Bronchial epithelial cell (primary cell): ENCODE measurements at regions not wholly inside any gene's neighbourhood (a gene's known extent, or its start where the extent isn't known, plus 50 kb on each side); places are given as distances from the start of the nearest gene placed in this dataset.
"Not testable (repeated sequence)": the region's sequence is repeated elsewhere in the genome, so short reads cannot be mapped to it uniquely, and the experiment has no call there.

ENCODE experiments used
- DNase-seq: peaks from one replicate; pipeline ENCODE4 v3.0.0-alpha.2; 2010; ENCODE audit warnings: low read depth
- FAIRE-seq: peaks from 2 replicates; lab custom pipeline; 2011; peaks lifted over from hg19 to GRCh38; lab: Jason Lieb, UNC
- H3K27me3 ChIP-seq: 2 replicates; pipeline ENCODE4 v1.5.1; 2011; ENCODE audit warnings: low read length; ENCODE audit not compliant: control insufficient read depth, insufficient read depth
- H3K36me3 ChIP-seq: 2 replicates; pipeline ENCODE4 v1.5.1; 2011; ENCODE audit warnings: low read length; ENCODE audit not compliant: control insufficient read depth, insufficient read depth
- H3K4me3 ChIP-seq: 2 replicates; pipeline ENCODE4 v1.5.1; 2011; ENCODE audit warnings: mild to moderate bottlenecking, low read depth, low read length, control low read depth
- CTCF ChIP-seq: IDR thresholded peaks from 2 replicates; pipeline ENCODE4 v1.5.1; 2011; ENCODE audit warnings: mild to moderate bottlenecking, moderate library complexity, low read length, control low read depth, inconsistent platforms; ENCODE audit not compliant: insufficient read depth, severe bottlenecking

GRCh38 chr12:90543841-90544240 is 411.1 kb downstream of the CCER1 start:
- TF ChIP-seq CTCF = no peak
- H3K4me3 ChIP-seq = no peak overlapping the region
- FAIRE-seq (no peak), DNase-seq (peak; percentile 15)
- no peaks in the 10 kb centered on the region for H3K27me3 ChIP-seq
- H3K36me3 ChIP-seq = no peaks in the 10 kb centered on the region

- no peak for TF ChIP-seq CTCF
- Histone ChIP-seq H3K36me3 (no peaks in the 10 kb centered on the region), H3K4me3 (no peak overlapping the region), H3K27me3 (no peaks in the 10 kb centered on the region)
- FAIRE-seq = no peak
- peak; percentile 7 for DNase-seq
These were observed 411.6 kb downstream of the CCER1 start for GRCh38 chr12:90543374-90543773.

DNA sequence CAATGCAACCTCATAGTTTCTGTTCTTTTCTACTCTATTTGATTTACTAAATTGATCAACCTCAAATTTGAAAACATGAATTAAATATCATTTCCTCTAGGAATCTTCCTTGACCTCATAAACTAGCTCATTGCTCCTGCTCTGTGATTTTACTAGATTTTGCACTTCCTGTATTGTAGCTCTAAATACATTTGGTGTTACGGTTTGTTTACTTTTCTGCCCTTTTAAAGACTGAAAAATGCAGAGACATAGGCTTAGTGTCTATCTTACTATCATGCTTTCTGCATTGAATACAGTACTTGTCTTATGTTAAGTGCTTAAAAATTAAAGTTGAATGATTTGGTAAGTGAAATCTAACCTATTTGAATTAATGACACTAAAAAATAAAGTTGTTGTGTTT is 412.1 kb downstream of the CCER1 start:
- H3K27me3 ChIP-seq, H3K4me3 ChIP-seq, H3K36me3 ChIP-seq, DNase-seq: not testable (repeated sequence)
- FAIRE-seq = peak; percentile 66

DNA sequence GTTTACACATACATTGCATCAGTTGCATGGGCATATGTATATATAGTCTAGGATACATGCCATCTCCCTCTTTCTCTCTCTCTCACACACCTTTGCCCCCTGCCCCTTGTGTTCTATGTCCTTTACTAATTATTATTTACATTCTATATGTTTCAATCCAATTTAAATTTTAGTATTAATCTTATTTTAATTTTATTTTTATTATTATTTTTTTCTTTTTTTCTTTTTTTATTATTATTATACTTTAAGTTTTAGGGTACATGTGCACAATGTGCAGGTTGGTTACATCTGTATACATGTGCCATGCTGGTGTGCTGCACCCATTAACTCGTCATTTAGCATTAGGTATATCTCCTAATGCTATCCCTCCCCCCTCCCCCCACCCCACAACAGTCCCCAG is 421.1 kb downstream of the CCER1 start:
- DNase-seq, H3K36me3 ChIP-seq, H3K4me3 ChIP-seq, FAIRE-seq, H3K27me3 ChIP-seq: not testable (repeated sequence)

DNA sequence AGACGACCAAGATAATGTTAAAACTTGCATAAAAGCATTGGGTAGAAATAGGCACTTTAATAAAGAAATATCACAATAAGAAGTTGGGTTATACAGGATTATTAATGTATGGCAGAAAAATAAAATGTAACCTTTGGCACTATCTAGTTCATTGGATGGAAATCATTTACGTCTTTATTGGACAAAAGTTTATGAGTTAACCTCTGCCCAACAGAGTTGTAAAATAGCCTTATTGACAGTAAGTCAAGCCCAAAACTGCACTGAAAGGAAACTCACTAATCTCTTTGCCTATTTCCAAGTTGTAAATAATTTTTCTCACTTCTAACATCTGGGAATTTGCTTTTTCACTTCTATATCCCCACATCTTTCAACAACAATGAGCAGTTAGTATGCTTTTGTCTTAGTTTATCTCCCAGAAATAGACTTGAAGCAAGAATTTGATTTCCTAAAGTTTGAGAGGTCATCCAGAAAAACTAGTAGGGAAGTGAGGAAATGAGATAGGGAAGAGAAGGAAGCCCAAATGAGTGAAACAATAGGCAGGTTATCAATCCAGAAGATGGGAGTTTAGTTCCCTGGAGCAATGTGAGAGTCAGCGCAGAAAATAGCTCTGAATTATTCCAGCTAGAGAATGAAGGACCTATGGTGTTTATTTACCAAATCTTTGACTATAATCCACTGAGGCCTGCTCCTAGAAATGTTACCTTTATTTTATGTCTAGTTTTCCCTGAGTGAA is 434.8 kb downstream of the CCER1 start:
- no peak for TF ChIP-seq CTCF
- no peak for FAIRE-seq
- Histone ChIP-seq H3K36me3 (no peaks in the 10 kb centered on the region), H3K4me3 (no peak overlapping the region), H3K27me3 (no peaks in the 10 kb centered on the region)
- no peak for DNase-seq

- TF ChIP-seq CTCF = no peak
- Histone ChIP-seq H3K4me3 (no peak overlapping the region), H3K36me3 (no peaks in the 10 kb centered on the region), H3K27me3 (no peaks in the 10 kb centered on the region)
- no peak for FAIRE-seq
- DNase-seq = no peak
These were observed 435.7 kb downstream of the CCER1 start for GRCh38 chr12:90519285-90519684.
